Stimulated activated CD4-positive, alpha-beta T cell treated with anti-CD3 and anti-CD28 coated beads, TNF-alpha, amount 100 ng/mL, for 4 hours (primary cell): ENCODE measurements at regions not wholly inside any gene's neighbourhood (a gene's known extent, or its start where the extent isn't known, plus 50 kb on each side); places are given as distances from the start of the nearest gene placed in this dataset.
"Not testable (repeated sequence)": the region's sequence is repeated elsewhere in the genome, so short reads cannot be mapped to it uniquely, and the experiment has no call there.

Experiments
- DNase-seq, 3 experiments: peaks; one replicate each; pipeline ENCODE4 v3.0.0-alpha.2; 2020; ENCODE audit warnings: low read depth in 3 of 3

DNA sequence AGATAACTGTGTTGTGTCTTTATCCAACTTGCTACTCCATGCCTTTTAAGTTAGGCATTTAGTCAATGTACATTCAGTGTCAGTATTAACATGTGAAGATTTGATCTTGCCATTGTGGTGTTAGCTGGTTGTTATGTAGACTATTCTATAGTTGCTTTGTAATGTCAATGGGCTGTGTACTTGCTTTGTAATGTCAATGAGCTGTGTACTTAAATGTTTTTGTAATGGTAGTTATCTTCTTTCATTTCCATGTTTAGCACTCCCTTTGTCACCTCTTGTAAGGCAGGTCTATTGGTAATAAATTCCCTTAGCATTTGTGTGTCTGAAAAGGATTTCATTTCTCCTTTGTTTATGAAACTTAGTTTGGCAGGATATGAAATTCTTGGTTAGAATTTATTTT lies 53.4 kb downstream of the MC4R start:
- no peak for DNase-seq

DNA sequence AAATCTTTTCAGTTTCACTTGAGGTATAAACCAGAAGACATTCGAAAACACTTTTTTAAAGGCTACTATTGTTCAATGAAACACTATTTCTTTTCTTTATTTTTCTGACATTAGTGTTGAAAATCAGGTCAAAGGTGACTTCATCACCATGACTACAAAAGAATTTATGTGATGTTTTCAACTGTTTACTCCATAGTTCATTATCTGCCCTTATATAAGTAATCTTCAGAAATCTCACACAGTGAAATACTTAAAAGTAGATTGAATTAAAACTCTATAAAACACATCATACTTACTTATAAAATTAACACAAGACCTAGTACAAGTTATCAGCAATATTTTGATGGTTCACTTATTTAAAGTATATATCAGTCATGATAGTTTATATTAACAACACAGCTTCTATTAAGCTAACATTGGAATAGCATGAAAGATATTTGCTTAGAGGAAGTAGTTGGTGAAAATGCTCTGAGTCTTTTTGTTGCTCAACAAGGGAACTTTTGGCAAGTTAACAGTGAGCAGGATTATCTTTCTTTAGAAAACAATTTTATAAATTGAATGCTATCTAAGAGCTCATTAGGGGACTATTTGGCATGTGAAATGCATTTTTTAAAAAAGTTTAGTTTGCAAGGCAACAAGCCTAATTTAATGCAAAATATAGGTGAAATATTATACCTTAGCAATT lies 60.8 kb downstream of the MC4R start:
- no peak for DNase-seq

DNA sequence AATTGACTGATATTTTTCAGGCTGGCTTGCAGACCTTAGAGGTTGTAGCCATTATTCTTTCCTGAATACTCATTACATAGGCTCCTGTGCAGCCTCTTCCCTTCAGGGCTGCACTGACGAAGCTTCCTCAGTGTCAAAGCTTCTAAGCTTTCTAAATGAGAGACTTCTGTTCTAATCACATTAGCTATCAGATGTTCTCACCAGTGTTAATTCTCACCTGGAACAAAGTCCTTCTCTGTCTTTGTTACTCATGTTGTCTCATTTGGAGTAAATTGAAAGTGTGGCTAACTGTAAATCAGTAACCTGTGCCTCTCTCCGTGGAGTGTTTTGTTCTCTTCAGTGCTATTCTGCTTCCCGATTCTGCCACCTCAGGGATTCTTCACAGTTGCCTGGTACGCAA lies 76.9 kb downstream of the MC4R start:
- no peak for DNase-seq

DNA sequence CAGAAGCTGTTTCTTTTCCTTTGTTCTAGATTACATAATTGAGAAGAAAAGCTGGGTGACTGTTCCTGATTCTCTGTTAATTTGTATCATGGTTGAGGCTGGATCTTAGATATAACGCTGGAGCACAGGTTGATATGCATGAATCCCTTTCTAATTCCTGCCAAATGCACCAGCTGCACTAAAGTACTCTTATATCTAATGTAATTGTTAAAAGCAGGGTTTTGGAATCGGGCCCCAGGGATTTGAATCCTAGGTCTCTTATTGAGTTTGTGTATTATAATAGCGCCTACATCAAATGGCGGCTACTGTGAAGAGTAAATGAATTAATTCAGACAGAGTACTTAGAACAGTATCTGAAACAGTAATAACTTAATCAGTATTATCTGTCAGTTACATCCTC lies 80.4 kb downstream of the MC4R start:
- no peak for DNase-seq

DNA sequence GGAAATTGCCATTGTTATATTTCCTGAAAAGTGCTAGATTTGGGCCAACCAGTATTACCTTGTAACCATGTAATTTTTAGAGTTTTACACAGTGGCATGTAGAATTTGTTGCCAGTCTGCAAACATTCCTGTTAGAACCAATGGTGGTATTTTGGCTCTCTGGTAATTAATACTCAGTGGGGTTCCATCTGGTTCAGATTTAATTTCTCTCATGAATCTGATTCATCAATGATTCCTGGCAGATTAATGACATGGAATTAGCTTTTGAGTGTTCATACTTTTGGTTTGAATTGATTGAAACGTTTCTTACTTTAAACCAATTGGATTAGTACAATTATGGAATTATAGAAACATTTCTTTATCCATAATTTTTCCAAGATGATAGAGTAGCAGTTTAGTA lies 93.2 kb downstream of the MC4R start:
- no peak for DNase-seq

DNA sequence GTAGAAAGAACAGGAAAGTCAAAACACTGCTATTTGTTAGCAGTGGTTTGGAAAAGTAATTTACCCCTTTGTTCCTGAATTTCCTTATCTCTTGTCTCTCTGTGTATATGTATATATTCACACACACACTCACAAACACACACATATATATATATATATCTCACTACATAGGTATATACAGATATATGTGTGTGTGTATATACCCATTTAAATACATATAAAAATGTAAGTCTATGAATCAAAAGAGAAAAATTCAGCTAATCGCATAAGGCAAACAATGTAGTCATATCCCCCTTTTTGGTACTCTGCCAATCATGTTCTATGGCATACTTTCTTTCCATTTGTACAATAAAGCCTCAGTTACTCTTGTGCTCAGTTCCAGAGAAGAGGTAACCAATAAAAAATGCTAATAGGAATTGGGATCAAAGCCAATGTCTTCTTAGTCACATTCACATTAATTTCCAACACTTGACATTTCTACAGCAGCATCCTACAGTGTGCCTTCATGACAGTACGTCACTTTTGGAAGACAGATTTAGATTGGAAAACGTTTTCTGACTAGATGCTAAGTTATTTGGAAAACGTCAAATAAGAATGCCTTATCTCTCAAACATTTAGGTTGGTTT lies 94.6 kb downstream of the MC4R start:
- no peak for DNase-seq

DNA sequence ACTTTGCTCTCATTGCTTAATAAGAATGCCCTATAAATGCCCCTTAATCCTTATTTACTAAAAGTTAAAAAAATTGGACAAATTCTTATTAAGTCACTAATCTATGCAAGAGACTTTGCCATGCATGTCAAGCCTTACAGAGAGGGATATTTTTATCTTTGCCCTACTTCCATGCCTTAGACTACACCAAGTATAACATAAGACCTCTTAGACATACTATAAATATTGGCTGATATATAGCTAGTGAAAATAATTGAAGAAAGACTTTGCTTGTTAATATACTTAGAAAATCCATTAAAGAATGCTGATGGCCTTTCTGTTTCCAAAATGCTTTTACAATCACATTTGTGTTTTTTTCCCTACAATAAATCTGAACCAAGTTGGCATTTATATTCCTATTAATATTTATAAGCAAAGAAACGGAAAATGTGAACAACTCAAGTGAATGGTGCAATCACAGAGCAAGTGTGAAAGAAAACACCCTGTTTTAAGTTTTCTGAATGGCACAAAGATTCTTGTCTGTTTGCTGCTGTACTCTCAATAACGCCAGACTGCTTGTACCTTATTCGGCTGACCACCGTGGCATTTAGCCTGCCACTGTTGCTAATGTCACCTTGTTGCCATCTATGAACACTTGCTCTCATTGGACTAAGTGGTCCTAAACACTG lies 105.0 kb downstream of the MC4R start:
- no peak for DNase-seq

DNA sequence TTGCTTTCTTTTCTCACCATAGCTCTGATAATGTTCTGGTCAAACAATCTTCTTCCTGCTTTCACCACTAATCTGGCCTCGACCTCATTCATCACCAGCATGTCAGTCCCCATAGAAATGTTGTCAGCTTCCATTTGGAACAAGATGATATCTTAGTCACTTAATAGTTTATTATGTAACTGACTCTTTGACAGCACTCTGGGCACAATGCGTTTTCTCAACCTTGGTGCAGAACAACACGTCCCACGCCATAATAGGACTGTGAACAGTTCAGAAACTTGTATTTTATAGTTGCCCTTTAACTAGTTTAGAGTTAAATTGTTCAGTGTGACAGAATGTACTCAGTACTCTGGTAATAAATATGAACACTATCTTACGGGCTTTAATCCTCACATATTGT lies 106.0 kb downstream of the MC4R start:
- no peak for DNase-seq

DNA sequence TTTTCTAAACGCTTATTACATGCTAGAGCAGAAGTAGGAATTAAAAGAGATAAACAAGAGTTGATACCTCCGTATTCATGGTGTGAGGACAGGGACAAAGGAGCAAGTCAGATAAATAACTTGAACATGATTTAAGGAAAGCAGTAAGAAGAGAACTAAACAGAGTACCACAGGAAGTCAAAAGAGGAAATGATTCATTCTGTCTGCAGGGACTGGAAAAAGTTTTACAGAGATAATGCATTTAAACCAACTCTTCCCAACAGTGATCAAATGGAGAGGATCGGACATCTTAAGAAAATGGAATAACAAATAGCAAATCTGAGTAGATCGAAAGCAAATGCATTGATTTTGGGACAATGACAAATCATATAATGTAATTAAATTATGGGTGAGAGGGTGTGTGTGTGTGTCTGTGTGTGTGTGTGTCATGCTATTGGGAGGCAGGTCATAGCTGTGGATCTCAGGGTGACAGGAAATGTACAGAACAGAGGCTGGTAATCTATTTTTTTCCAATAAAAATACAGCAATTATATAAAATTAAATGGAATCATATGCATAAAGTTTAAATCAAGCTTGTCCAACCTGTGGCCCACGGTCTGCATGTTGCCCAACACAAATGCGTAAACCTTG lies 113.4 kb downstream of the MC4R start:
- DNase-seq, result no peak

DNA sequence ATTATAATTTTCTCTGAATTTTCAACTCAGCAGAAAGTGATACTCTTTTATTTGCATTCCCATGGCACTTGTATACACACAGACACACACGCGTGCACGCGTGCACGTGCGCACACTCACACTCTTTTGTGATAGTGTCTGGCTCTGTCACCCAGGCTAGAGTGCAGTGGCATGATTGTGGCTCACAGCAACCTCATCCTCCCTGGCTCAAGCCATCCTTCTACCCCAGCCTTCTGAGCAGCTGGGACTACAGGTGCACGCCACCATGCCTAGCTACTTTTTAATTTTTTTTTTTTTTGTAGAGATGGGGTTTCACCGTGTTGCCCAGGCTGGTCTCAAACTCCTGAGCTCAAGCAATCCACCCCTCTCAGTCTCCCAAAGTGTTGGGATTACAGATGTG lies 123.2 kb downstream of the MC4R start:
- no peak for DNase-seq

DNA sequence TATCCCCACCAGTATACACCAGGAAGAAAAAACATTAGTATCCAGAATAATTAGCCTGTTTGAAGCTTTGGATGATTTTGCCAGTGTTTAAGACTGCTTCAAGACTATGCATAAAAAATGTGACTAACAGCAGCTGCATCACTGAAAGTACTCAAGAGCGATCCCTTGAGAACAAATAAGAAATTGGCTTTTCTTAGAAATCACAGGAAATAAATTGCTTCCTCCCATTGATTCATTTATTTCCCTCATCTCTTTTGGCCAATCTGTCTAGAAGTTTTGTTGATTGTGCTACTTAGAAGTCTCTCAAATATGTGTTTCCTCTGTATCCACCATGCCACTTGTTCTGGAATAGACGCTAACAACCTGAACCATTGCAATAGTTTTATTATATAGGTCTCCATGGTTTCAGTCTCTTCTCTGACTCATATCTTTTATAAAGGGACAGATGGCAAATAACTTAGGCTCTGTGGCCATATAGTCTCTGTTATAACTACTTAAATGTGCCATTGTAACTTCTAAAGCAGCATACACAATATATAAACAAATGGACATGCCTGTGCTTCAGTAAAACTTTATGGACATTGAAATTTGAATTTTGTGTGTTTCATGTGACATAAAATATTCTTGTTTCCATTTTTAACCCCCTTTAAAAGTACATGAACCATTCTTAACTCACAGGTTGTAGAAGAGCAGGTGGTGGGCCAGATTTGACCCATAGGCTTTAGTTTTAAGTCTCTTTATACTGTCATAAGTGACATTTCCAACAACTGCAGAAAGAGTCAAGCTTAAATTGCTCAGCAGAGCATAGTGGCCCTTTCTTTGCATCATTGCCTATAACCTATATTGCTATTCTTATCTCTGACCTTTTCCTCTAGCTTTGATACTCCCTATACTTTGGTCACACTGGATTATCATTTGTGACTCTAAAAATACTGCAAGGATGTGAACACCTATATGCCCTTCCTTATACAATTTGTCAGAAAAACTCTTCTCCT lies 123.9 kb downstream of the MC4R start:
- no peak for DNase-seq

DNA sequence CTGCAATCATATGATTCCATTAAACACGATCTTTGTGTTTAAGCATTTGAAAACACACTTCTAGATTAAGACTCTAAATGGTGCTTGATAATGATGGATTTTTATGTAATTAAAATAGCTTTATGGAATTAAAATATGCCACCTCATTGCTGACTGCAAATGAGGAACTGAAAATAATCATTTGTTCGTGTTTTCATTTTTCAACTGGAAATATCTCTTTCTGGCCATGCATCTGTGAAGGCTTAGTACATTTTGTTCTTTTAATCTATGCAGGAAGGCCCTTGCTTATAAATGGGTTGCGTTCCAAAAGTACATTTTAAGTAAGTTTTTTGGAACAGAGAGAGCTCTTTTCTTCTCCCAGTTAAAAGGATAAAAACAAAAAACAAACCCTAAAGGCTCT lies 125.5 kb downstream of the MC4R start:
- DNase-seq, result no peak

DNA sequence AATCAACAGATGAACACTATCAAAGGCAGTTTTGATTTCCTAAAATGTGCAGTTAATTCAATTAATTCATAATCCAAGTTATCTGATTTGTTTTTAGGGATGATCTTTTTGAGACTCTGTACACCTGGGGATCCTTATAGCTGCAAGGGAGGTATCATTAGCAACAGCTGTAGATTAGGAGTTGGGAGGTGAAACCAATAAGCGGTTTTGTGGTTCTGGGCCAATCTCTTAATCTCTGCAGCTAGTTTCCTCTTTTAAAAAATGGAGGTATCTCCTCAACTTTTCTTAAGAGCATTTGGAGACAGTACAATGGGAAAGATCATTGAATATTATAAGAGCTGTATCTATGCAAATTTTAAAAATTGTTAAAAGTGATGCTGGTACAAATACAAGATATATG lies 126.0 kb downstream of the MC4R start:
- DNase-seq, result no peak

DNA sequence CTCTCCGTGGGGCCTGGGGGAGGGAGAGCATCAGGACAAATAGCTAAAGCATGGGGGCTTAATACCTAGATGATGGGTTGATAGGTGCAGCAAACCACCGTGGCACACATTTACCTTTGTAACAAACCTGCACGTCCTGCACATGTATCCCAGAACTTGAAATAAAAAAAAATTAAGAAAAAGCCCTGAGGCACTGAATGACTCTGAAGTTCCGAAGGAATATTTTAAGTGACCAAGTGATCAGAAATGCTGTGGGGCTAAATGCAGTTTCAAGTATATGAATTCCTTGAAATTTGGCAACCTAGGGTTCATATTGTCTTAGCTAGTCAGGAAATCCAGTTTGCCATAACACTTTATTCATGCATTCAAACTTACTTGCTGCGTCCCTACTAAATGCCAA lies 127.5 kb downstream of the MC4R start:
- DNase-seq, result no peak

DNA sequence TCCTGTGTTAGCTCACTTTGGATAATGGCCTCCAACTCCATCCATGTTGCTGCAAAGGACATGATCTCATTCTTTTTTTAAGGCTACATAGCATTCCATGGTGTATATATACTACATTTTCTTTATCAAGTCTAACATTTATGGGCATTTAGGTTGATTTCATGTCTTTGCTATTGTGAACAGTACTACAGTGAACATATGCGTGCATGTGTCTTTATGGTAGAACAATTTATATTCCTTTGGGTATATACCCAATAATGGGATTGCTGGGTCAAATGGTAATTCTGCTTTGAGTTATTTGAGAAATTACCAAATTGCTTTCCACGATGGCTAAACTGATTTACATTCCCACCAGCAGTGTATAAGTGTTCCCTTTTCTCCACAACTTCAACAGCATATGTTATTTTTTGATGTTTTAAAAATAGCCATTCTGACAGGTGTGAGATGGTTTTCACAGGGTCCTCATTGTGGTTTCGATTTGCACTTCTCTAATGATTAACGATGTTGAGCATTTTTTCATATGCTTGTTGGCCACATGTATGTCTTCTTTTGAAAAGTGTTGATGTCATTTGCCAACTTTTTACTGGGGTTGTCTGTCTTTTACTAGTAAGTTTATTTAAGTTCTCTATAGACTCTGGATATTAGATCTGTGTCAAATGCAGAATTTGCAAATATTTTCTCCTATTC lies 133.4 kb downstream of the MC4R start:
- not testable (repeated sequence) for DNase-seq

DNA sequence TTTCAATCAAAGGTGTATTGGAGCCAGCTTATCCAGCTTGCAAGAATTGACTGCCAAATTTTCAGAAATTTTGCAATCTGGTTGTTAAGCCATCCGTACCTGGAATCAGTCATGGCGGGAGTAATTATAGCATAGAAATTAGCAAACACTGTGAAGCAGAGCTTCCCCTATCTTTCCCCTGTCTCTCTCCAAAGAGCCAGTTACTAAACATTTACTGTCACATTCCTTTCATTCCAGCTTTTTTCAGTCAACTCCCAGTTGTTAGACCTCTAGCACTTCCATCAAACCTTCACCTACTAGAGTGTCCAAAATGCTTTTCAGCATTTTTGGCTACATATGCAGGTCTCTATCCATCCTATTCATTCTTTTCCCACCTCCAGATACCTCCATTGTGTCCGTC lies 137.4 kb downstream of the MC4R start:
- DNase-seq, result no peak

DNA sequence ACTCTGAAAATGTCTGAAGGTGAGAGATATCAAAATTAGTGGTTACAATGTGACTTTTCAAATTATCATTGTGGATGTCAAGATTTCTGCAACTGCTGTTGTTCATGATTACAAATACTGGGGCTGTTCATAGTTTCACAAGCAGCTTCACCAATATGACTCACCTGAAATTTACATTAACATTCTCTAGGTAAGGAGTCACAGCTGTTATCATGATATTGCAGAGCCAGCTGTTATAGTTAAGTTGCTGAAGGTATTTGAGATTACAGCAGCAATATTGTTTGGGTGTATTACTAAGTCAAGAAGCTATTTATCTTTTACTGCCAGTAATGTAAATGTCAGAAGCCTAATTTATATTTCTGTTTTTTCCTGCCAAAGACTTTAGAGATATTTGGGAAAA lies 140.0 kb downstream of the MC4R start:
- DNase-seq, result no peak

DNA sequence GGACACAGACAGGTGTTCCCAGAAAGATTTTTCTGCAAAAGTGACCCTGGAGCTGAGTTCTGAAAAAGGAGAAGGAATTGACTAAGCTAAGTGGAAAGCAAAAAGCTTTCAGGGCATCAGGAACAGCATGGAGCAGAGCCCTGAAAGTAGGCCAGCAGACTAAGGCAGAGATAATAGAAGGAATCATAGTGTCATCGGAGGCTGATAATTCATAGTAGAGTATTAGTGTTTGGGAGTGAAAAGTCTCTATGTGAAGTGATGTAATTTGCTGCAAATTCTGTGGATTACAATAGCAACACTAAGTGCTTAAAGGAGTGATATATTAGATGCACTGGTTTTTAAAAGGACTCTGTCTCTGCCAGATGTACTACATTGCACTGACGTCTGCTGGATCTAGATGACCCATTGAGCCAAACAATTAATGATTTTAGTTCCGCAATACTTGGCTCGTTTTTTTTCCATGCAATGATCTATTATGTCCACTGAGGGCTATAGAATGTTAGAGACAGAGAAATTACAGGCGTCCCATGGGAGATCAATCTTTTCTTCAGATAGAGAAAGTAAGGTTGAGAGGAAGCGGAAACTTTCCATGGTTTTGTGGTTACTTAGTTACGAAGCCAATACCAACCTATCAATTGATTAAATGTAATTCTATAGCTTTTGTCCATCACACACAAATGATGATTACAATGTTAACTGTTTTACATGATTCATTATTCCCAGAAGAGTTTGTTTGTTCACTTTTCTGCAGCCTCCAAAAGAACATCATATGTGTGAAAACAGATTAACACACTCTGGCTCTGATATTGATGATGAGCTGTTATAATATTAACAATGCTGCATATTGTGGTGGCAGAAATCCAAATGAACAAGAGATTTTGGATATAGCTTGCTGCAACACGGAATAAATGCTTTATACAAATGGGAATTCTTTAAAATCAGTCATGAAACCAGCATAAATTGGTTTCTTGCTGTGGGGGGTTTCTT lies 143.7 kb downstream of the MC4R start:
- no peak for DNase-seq

DNA sequence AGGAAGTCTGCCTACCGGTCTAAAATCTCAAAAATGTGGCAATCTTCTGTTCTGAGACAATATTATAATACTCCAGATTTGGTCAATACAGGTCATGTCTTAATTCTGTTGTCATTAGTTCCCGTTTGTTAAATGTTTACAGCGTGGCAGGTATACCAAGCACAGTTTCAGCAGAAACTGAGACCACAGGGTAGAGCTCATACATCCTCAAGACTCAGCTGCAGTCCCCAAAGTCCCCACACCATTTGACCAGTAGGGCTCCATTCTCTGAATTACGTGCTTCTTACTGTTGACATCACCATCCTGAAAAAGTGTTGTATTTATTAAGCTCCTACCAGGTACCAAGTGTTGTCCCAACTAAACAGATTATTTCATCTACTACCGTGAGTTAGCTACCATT lies 157.1 kb downstream of the MC4R start:
- no peak for DNase-seq

DNA sequence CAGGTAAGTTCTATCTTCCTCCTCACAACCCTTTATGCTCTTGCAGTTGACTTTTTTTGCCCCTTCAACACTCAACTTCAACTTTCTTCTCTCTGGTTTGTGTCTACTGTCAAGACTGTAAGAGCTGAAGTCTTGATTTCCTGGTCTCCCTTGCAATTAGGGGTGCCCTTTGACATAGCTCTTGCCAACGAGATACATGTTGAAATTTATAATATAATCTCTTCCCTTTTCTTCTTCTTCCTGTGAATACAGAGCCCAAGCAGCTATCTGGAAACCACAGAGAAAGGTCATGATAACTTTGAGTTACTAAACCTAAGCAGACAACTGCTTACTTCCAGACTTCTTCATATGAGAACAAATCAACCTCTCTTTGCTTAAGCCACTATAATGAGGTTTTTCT lies 163.5 kb downstream of the MC4R start:
- DNase-seq, result no peak
